ENCODE measurements at regions not wholly inside any gene's neighbourhood (a gene's known extent, or its start where the extent isn't known, plus 50 kb on each side); places are given as distances from the start of the nearest gene placed in this dataset.

GRCh38 chr6:82576284-82576683 is 212.7 kb downstream of the TPBG start:
- POLR2A ChIA-PET: no interaction called here
- FAIRE-seq (no peak), ATAC-seq (no peak), DNase-seq (ENCODE audit: low read depth in 1 of 2, low spot score in 1 of 2) (no peak)
- CTCF ChIA-PET: no interaction called here
- Histone ChIP-seq H3K4me1 (no peaks in the 10 kb centered on the region), H3K27ac (no peak overlapping the region), H3K9me3 (0 out of 3 replicates have a peak, but pooled peaks cover 5% of the 10 kb centered on the region), H3K4me3 (no peak overlapping the region), H3K4me2 (no peak overlapping the region)
- 21% methylated on average over 1 of the region's 1 CpG for WGBS (ENCODE audit: missing lambda C conversion rate)
- TF ChIP-seq TFCP2L1 (CRISPR knock-in tag; IDR thresholded peaks at IDR 0.05): no peak
- TF ChIP-seq SREBF2 (IDR thresholded peaks at IDR 0.05): no peak
- TF ChIP-seq, protein P1, sequence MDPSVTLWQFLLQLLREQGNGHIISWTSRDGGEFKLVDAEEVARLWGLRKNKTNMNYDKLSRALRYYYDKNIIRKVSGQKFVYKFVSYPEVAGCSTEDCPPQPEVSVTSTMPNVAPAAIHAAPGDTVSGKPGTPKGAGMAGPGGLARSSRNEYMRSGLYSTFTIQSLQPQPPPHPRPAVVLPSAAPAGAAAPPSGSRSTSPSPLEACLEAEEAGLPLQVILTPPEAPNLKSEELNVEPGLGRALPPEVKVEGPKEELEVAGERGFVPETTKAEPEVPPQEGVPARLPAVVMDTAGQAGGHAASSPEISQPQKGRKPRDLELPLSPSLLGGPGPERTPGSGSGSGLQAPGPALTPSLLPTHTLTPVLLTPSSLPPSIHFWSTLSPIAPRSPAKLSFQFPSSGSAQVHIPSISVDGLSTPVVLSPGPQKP (IDR thresholded peaks at IDR 0.05; ENCODE audit: low read depth, low read length): no peak
- TF ChIP-seq NR3C1 (IDR thresholded peaks at IDR 0.05): no peak
- TF ChIP-seq, protein P2, sequence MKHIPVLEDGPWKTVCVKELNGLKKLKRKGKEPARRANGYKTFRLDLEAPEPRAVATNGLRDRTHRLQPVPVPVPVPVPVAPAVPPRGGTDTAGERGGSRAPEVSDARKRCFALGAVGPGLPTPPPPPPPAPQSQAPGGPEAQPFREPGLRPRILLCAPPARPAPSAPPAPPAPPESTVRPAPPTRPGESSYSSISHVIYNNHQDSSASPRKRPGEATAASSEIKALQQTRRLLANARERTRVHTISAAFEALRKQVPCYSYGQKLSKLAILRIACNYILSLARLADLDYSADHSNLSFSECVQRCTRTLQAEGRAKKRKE (CRISPR knock-in tag; IDR thresholded peaks at IDR 0.05; ENCODE audit: low read depth): no peak
- TF ChIP-seq FOSB (CRISPR knock-in tag; IDR thresholded peaks at IDR 0.05): no peak

- 73% methylated on average over 6 of the region's 6 CpGs for WGBS (ENCODE audit: missing lambda C conversion rate)
- ChIA-PET CTCF (no interaction called here), POLR2A (no interaction called here)
- Histone ChIP-seq H3K9me3 (no peaks in the 10 kb centered on the region), H3K4me2 (no peak overlapping the region), H3K4me1 (peaks cover under 1% of the 10 kb centered on the region; the same call in 1 of the 3 replicates), H3K4me3 (no peak overlapping the region), H3K27ac (no peak overlapping the region)
- ATAC-seq: no peak
- no peak for TF ChIP-seq POLR2AphosphoS2 (conservative IDR thresholded peaks at IDR 0.05; ENCODE audit: low read length)
- no peak for TF ChIP-seq HOXB13 (CRISPR knock-in tag; IDR thresholded peaks at IDR 0.05; ENCODE audit: low read depth)
- no peak for TF ChIP-seq FOXS1 (CRISPR knock-in tag; IDR thresholded peaks at IDR 0.05)
- no peak for TF ChIP-seq REST (IDR thresholded peaks at IDR 0.05)
- no peak for TF ChIP-seq ESRRA (IDR thresholded peaks at IDR 0.05; ENCODE audit: borderline replicate concordance, low read length)
- TF ChIP-seq, protein P3, sequence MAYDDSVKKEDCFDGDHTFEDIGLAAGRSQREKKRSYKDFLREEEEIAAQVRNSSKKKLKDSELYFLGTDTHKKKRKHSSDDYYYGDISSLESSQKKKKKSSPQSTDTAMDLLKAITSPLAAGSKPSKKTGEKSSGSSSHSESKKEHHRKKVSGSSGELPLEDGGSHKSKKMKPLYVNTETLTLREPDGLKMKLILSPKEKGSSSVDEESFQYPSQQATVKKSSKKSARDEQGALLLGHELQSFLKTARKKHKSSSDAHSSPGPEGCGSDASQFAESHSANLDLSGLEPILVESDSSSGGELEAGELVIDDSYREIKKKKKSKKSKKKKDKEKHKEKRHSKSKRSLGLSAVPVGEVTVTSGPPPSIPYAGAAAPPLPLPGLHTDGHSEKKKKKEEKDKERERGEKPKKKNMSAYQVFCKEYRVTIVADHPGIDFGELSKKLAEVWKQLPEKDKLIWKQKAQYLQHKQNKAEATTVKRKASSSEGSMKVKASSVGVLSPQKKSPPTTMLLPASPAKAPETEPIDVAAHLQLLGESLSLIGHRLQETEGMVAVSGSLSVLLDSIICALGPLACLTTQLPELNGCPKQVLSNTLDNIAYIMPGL (CRISPR knock-in tag; IDR thresholded peaks at IDR 0.05; ENCODE audit: borderline replicate concordance): no peak
- no peak for TF ChIP-seq POLR2A (IDR thresholded peaks at IDR 0.05; ENCODE audit: low read length)
- no peak for TF ChIP-seq CTCF (IDR thresholded peaks at IDR 0.05)
- TF ChIP-seq HES2 (IDR thresholded peaks at IDR 0.05): no peak
- no peak for TF ChIP-seq JUNB (IDR thresholded peaks at IDR 0.05)
- TF ChIP-seq EHF (CRISPR knock-in tag; IDR thresholded peaks at IDR 0.05): no peak
- FAIRE-seq: no peak
- DNase-seq (ENCODE audit: low read depth in 1 of 2, low spot score in 1 of 2): no peak
Measured at GRCh38 chr6:82584194-82584695, 220.6 kb downstream of the TPBG start.
